ENCODE measurements at regions not wholly inside any gene's neighbourhood (a gene's known extent, or its start where the extent isn't known, plus 50 kb on each side); places are given as distances from the start of the nearest gene placed in this dataset.

GRCh38 chr5:162512935-162513565 lies 445.5 kb downstream of the GABRG2 start:
- H3K4me3 ChIP-seq, result no peak overlapping the region
- no peak for TF ChIP-seq CTCF (IDR thresholded peaks at IDR 0.05)
- peaks cover 0 to 23% of the 10 kb centered on the region in 2 donors for H3K9me3 ChIP-seq
- H3K27ac ChIP-seq, result no peak overlapping the region
- no peak for DNase-seq (ENCODE audit: low spot score)
- H3K36me3 ChIP-seq, result no peaks in the 10 kb centered on the region
- no peaks in the 10 kb centered on the region for H3K27me3 ChIP-seq
- no peaks in the 10 kb centered on the region for H3K4me1 ChIP-seq

- no peaks in the 10 kb centered on the region for H3K36me3 ChIP-seq
- no peaks in the 10 kb centered on the region for H3K27me3 ChIP-seq
- no peak overlapping the region for H3K27ac ChIP-seq
- peaks cover 0 to 23% of the 10 kb centered on the region in 2 donors for H3K9me3 ChIP-seq
- H3K4me1 ChIP-seq, result no peaks in the 10 kb centered on the region
- no peak for DNase-seq (ENCODE audit: low spot score)
- H3K4me3 ChIP-seq, result no peak overlapping the region
- no peak for TF ChIP-seq CTCF (IDR thresholded peaks at IDR 0.05)
Measured at GRCh38 chr5:162514116-162514515, 446.5 kb downstream of the GABRG2 start.

GRCh38 chr5:162520878-162521277 lies 453.3 kb downstream of the GABRG2 start:
- no peaks in the 10 kb centered on the region for H3K4me1 ChIP-seq
- H3K4me3 ChIP-seq, result no peak overlapping the region
- no peak for TF ChIP-seq CTCF (IDR thresholded peaks at IDR 0.05)
- peaks cover 0 to 34% of the 10 kb centered on the region in 2 donors for H3K9me3 ChIP-seq
- DNase-seq (ENCODE audit: low spot score), result no peak
- no peak overlapping the region for H3K27ac ChIP-seq
- H3K27me3 ChIP-seq, result no peaks in the 10 kb centered on the region
- H3K36me3 ChIP-seq, result no peaks in the 10 kb centered on the region

GRCh38 chr5:162529209-162529608 lies 461.6 kb downstream of the GABRG2 start:
- H3K4me3 ChIP-seq, result no peak overlapping the region
- peaks cover 0 to 13% of the 10 kb centered on the region in 2 donors for H3K9me3 ChIP-seq
- no peak overlapping the region for H3K27ac ChIP-seq
- H3K36me3 ChIP-seq, result no peaks in the 10 kb centered on the region
- H3K4me1 ChIP-seq, result no peaks in the 10 kb centered on the region
- no peaks in the 10 kb centered on the region for H3K27me3 ChIP-seq
- no peak for TF ChIP-seq CTCF (IDR thresholded peaks at IDR 0.05)
- DNase-seq (ENCODE audit: low spot score), result no peak

- TF ChIP-seq CTCF (IDR thresholded peaks at IDR 0.05), result no peak
- Histone ChIP-seq H3K27me3 (no peaks in the 10 kb centered on the region), H3K27ac (no peak overlapping the region), H3K36me3 (no peaks in the 10 kb centered on the region), H3K4me1 (no peaks in the 10 kb centered on the region), H3K9me3 (peaks cover 0 to 6% of the 10 kb centered on the region in 2 donors), H3K4me3 (no peak overlapping the region)
- no peak for DNase-seq (ENCODE audit: low spot score)
Measured at GRCh38 chr5:162529886-162530285, 462.3 kb downstream of the GABRG2 start.

GRCh38 chr5:162543437-162543836 lies 475.9 kb downstream of the GABRG2 start:
- Histone ChIP-seq H3K36me3 (no peaks in the 10 kb centered on the region), H3K27me3 (no peaks in the 10 kb centered on the region), H3K4me3 (no peak overlapping the region), H3K4me1 (no peaks in the 10 kb centered on the region), H3K27ac (no peak overlapping the region), H3K9me3 (peaks cover 0 to 4% of the 10 kb centered on the region in 2 donors)
- DNase-seq (ENCODE audit: low spot score), result no peak
- TF ChIP-seq CTCF (IDR thresholded peaks at IDR 0.05), result no peak
